HEK293T (cell line): ENCODE measurements at regions not wholly inside any gene's neighbourhood (a gene's known extent, or its start where the extent isn't known, plus 50 kb on each side); places are given as distances from the start of the nearest gene placed in this dataset.

Experiments used
- CTCF ChIA-PET: fragments of 350-600 bp; formaldehyde crosslinking; extraction: SDS; loops from one replicate; lab custom pipeline; 2021; ENCODE audit warnings: antibody characterized with exemption, inconsistent platforms; lab: Yijun Ruan, JAX
- POLR2A ChIA-PET: fragments of 350-600 bp; formaldehyde crosslinking; extraction: SDS; loops from one replicate; lab custom pipeline; 2020; ENCODE audit warnings: antibody characterized with exemption, inconsistent platforms; lab: Yijun Ruan, JAX
- DNase-seq: peaks from one replicate; pipeline ENCODE4 v3.0.0; 2012; ENCODE audit warnings: mixed read lengths; ENCODE audit errors: extremely low spot score
- ARNT ChIP-seq: fragments of 450-650 bp; IDR thresholded peaks from 2 replicates; pipeline ENCODE4 v1.6.1; 2017; ENCODE audit warnings: mild to moderate bottlenecking
- BHLHE40 ChIP-seq: fragments of 450-650 bp; IDR thresholded peaks from 2 replicates; pipeline ENCODE4 v1.6.1; 2016; ENCODE audit warnings: mild to moderate bottlenecking, moderate library complexity, borderline replicate concordance
- CTBP1 ChIP-seq: fragments of 450-650 bp; IDR thresholded peaks from 2 replicates; pipeline ENCODE4 v1.6.1; 2016; ENCODE audit warnings: borderline replicate concordance
- ELF4 ChIP-seq: fragments of 450-650 bp; IDR thresholded peaks from 2 replicates; pipeline ENCODE4 v1.6.1; 2017; ENCODE audit warnings: antibody characterized with exemption
- FOXA1 ChIP-seq: fragments of 450-650 bp; IDR thresholded peaks from 2 replicates; pipeline ENCODE4 v1.6.1; 2016; ENCODE audit warnings: mild to moderate bottlenecking
- FOXK2 ChIP-seq: fragments of 450-650 bp; IDR thresholded peaks from 2 replicates; pipeline ENCODE4 v1.6.1; 2016; ENCODE audit warnings: mild to moderate bottlenecking
- FOXM1 ChIP-seq: fragments of 450-650 bp; IDR thresholded peaks from 2 replicates; pipeline ENCODE4 v1.6.1; 2017; ENCODE audit warnings: mild to moderate bottlenecking, borderline replicate concordance
- HDGF ChIP-seq: fragments of 450-650 bp; IDR thresholded peaks from 2 replicates; pipeline ENCODE4 v1.6.1; 2017; ENCODE audit warnings: antibody characterized with exemption, borderline replicate concordance
- L3MBTL2 ChIP-seq: fragments of 450-650 bp; conservative IDR thresholded peaks from 2 replicates; pipeline ENCODE4 v1.6.1; 2016; ENCODE audit warnings: mild to moderate bottlenecking
- LEF1 ChIP-seq: fragments of 450-650 bp; IDR thresholded peaks from 2 replicates; pipeline ENCODE4 v1.6.1; 2017; ENCODE audit warnings: mild to moderate bottlenecking, borderline replicate concordance
- NFRKB ChIP-seq: fragments of 450-650 bp; IDR thresholded peaks from 2 replicates; pipeline ENCODE4 v1.6.1; 2016; ENCODE audit warnings: mild to moderate bottlenecking, moderate library complexity
- SP1 ChIP-seq: fragments of 450-650 bp; IDR thresholded peaks from 2 replicates; pipeline ENCODE4 v1.6.1; 2017
- SUZ12 ChIP-seq: fragments of 450-650 bp; IDR thresholded peaks from 2 replicates; pipeline ENCODE4 v1.6.1; 2016; ENCODE audit warnings: mild to moderate bottlenecking
- TARDBP ChIP-seq: fragments of 450-650 bp; IDR thresholded peaks from 2 replicates; pipeline ENCODE4 v1.6.1; 2016
- ZNF384 ChIP-seq: fragments of 450-650 bp; IDR thresholded peaks from 2 replicates; pipeline ENCODE4 v1.6.1; 2016
- TF ChIP-seq, protein P1 (sequence below): fragments of 450-650 bp; IDR thresholded peaks from 2 replicates; pipeline ENCODE4 v1.6.1; 2016

GRCh38 chr15:57782731-57783130 lies 76.2 kb downstream of the POLR2M start:
- no peak for DNase-seq
- TF ChIP-seq BHLHE40 (no peak), CTBP1 (no peak), FOXA1 (no peak), FOXM1 (no peak), SP1 (no peak), TARDBP (no peak), SUZ12 (no peak), ELF4 (no peak), NFRKB (no peak), FOXK2 (no peak), ZNF384 (no peak), ARNT (no peak), LEF1 (no peak), L3MBTL2 (no peak), HDGF (no peak)
- TF ChIP-seq, protein P1, sequence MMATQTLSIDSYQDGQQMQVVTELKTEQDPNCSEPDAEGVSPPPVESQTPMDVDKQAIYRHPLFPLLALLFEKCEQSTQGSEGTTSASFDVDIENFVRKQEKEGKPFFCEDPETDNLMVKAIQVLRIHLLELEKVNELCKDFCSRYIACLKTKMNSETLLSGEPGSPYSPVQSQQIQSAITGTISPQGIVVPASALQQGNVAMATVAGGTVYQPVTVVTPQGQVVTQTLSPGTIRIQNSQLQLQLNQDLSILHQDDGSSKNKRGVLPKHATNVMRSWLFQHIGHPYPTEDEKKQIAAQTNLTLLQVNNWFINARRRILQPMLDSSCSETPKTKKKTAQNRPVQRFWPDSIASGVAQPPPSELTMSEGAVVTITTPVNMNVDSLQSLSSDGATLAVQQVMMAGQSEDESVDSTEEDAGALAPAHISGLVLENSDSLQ = no peak
- CTCF ChIA-PET = no interaction called here
- POLR2A ChIA-PET = no interaction called here

DNA sequence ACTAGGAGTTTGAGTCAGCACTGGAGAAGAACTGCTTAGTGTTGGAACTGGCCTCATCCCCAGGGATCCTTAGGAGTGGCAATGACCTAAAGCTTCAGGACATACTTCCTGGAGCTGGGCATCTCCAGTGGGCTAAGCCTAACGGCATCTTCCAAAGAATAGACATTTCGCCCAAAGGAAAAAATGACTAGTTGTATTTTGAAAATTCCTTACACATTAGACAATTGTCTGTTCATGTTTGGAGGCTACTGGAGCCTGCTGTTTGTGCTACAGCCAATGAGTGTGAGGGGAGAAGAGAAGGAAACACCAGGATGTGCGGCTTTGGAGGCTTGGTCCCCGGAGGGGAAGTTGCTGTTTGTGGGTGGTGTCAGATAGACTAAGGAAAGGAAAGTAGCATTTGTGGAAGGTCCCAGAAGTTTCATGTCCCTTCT lies 77.6 kb downstream of the POLR2M start:
- TF ChIP-seq ELF4 (no peak), ARNT (no peak), ZNF384 (no peak)
- no peak for DNase-seq
- ChIA-PET POLR2A (no interaction called here), CTCF (no interaction called here)

GRCh38 chr15:57785039-57785438 lies 78.5 kb downstream of the POLR2M start:
- ChIA-PET POLR2A (no interaction called here), CTCF (no interaction called here)
- TF ChIP-seq ELF4 = no peak
- no peak for TF ChIP-seq SP1
- no peak for TF ChIP-seq NFRKB
- TF ChIP-seq, protein P1 = 0 out of 2 replicates have a peak, but pooled peaks have one; percentile 24
- no peak for DNase-seq

DNA sequence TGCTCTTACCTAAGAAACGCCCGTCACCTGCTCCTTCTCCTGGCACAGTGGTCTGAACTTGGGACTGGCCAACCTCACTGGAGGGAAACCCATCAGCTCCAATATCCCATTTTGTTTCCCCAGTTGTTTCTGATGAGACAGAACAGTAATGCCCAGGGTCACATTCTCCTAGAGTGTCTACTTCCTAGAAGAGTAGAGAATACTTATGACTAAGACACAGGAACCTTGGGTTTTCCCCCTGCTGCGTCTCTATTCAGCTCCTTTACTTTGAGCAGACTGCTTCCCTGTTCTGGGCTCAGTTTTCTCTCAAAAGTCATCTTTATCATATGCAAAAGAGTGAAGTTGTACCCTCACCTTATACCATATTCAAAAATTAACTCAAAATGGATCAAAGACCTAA lies 79.4 kb downstream of the POLR2M start:
- no peak for DNase-seq
- no peak for TF ChIP-seq LEF1
- TF ChIP-seq NFRKB = no peak
- TF ChIP-seq SUZ12 = no peak
- POLR2A ChIA-PET = no interaction called here
- CTCF ChIA-PET = no interaction called here

DNA sequence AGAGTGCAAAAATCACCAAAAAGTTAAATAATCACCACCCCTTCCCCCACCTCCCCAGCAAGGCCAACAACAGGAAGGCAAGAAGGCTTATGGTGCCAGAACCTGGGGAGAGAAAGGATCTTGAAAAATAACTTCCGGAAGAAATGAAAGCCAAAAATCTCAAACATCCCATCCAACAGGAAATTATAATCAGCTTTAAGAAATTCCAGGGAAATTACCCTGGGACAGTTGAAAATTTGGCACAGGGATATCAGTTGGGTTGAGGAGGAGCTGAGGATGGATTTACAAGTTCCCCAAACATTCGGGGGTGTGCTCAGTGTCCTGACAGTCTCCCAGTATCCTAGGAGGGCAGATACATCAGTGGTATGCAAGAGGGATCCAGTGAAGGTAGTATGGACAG lies 82.7 kb downstream of the POLR2M start:
- POLR2A ChIA-PET = no interaction called here
- no peak for DNase-seq
- TF ChIP-seq FOXA1 = no peak
- TF ChIP-seq SUZ12 = no peak
- no peak for TF ChIP-seq ARNT
- TF ChIP-seq NFRKB = no peak
- TF ChIP-seq SP1 = no peak
- no peak for TF ChIP-seq BHLHE40
- no peak for TF ChIP-seq HDGF
- TF ChIP-seq LEF1 = no peak
- TF ChIP-seq, protein P1 = no peak
- CTCF ChIA-PET = no interaction called here

GRCh38 chr15:57792724-57793449 lies 86.4 kb downstream of the POLR2M start:
- CTCF ChIA-PET = no interaction called here
- DNase-seq = no peak
- POLR2A ChIA-PET = no interaction called here
- TF ChIP-seq L3MBTL2 = no peak
- TF ChIP-seq BHLHE40 = no peak
- no peak for TF ChIP-seq FOXM1
- TF ChIP-seq FOXK2 = no peak
- no peak for TF ChIP-seq FOXA1

DNA sequence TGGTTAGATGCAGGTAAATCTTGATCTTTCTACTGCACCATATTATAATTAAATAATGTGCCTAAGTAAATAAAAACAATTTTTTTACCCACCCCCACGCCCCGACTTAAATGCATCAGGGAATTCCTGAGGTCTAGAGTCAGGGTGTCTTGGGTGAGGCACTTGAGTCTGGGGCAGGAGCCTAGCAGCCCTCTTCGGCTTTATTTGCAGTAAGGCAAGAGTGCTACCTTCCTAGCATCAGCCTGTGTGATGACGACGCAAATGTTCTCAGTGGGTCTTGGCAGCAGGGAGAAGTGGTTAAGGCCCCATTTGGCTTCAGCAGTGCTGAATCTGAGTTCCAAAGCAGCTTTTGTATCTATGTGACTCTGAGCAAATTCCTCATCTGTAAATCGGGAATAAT lies 88.7 kb downstream of the POLR2M start:
- ChIA-PET CTCF (no interaction called here), POLR2A (no interaction called here)
- TF ChIP-seq TARDBP = no peak
- TF ChIP-seq BHLHE40 = no peak
- no peak for TF ChIP-seq FOXM1
- no peak for TF ChIP-seq L3MBTL2
- TF ChIP-seq LEF1 = no peak
- TF ChIP-seq NFRKB = no peak
- no peak for TF ChIP-seq FOXA1
- no peak for DNase-seq
